ENCODE measurements at regions not wholly inside any gene's neighbourhood (a gene's known extent, or its start where the extent isn't known, plus 50 kb on each side); places are given as distances from the start of the nearest gene placed in this dataset.

- TF ChIP-seq HMGXB4 (CRISPR knock-in tag; IDR thresholded peaks at IDR 0.05; ENCODE audit: borderline replicate concordance), result no peak
- no peak for TF ChIP-seq CBX8 (IDR thresholded peaks at IDR 0.05)
These were observed 238.2 kb upstream of the NOX3 start for GRCh38 chr6:155693573-155694418.

Data from A549 (cell line).